OCI-LY1 (cell line): ENCODE measurements at regions not wholly inside any gene's neighbourhood (a gene's known extent, or its start where the extent isn't known, plus 50 kb on each side); places are given as distances from the start of the nearest gene placed in this dataset.

Experiments used
- H2AFZ ChIP-seq: fragments of 200-600 bp; sonication (generic), shearing (Covaris generic); 2 replicates; pipeline ENCODE4 v1.6.0; 2014; ENCODE audit warnings: antibody characterized with exemption, mild to moderate bottlenecking, low read length
- H3F3A ChIP-seq: fragments of 200-600 bp; sonication (generic), shearing (Covaris generic); 2 replicates; pipeline ENCODE4 v1.6.0; 2014; ENCODE audit warnings: mild to moderate bottlenecking, antibody characterized with exemption, low read length, moderate library complexity; ENCODE audit not compliant: insufficient read depth
- H3K27ac ChIP-seq: fragments of 200-600 bp; sonication (generic); 2 replicates; pipeline ENCODE4 v1.5.1; 2014; ENCODE audit warnings: low read length, mixed run types, mild to moderate bottlenecking, low read depth; ENCODE audit not compliant: poor library complexity, severe bottlenecking
- H3K27me3 ChIP-seq: fragments of 200-600 bp; sonication (generic); 2 replicates; pipeline ENCODE4 v1.6.0; 2014; ENCODE audit warnings: antibody characterized with exemption, mild to moderate bottlenecking, low read length, moderate library complexity; ENCODE audit not compliant: insufficient read depth
- H3K36me3 ChIP-seq: fragments of 200-600 bp; sonication (generic); 2 replicates; pipeline ENCODE4 v1.6.1; 2014; ENCODE audit warnings: mild to moderate bottlenecking, antibody characterized with exemption, low read length, moderate library complexity, mixed read lengths; ENCODE audit not compliant: insufficient read depth
- H3K4me1 ChIP-seq: fragments of 200-600 bp; sonication (generic); 2 replicates; pipeline ENCODE4 v1.5.1; 2014; ENCODE audit warnings: mild to moderate bottlenecking, low read length, moderate library complexity; ENCODE audit not compliant: insufficient read depth, severe bottlenecking
- H3K4me2 ChIP-seq: fragments of 200-600 bp; sonication (generic), shearing (Covaris generic); 2 replicates; pipeline ENCODE4 v1.6.1; 2014; ENCODE audit warnings: low read length
- H3K4me3 ChIP-seq: fragments of 200-600 bp; sonication (generic); 2 replicates; pipeline ENCODE4 v1.5.1; 2014; ENCODE audit warnings: low read length, low read depth, mild to moderate bottlenecking, mixed read lengths; ENCODE audit not compliant: poor library complexity, severe bottlenecking
- H3K79me2 ChIP-seq: fragments of 200-600 bp; shearing (Covaris generic); 2 replicates; pipeline ENCODE4 v1.6.1; 2016; ENCODE audit warnings: mixed run types, low read length, mixed read lengths; ENCODE audit not compliant: insufficient read depth
- H3K9ac ChIP-seq: fragments of 200-600 bp; sonication (generic), shearing (Covaris generic); 2 replicates; pipeline ENCODE4 v1.6.1; 2014; ENCODE audit warnings: mild to moderate bottlenecking, low read length, mixed read lengths
- H3K9me2 ChIP-seq: fragments of 200-600 bp; sonication (generic), shearing (Covaris generic); 2 replicates; pipeline ENCODE4 v1.6.1; 2014; ENCODE audit warnings: low read depth, mild to moderate bottlenecking, low read length, mixed read lengths
- H3K9me3 ChIP-seq: fragments of 200-600 bp; shearing (Covaris generic); 2 replicates; pipeline ENCODE4 v1.6.1; 2014; ENCODE audit warnings: low read length, mixed read lengths
- H4K20me1 ChIP-seq: fragments of 200-600 bp; sonication (generic), shearing (Covaris generic); 2 replicates; pipeline ENCODE4 v1.6.0; 2016; ENCODE audit warnings: mild to moderate bottlenecking, low read length; ENCODE audit not compliant: insufficient read depth
- EZH2 ChIP-seq: fragments of 200-600 bp; sonication (generic), shearing (Covaris generic); IDR thresholded peaks from 2 replicates; pipeline ENCODE4 v1.8.0; 2017; ENCODE audit warnings: borderline replicate concordance, mixed run types, mild to moderate bottlenecking, antibody characterized with exemption, low read length, moderate library complexity, mixed read lengths
- TF ChIP-seq, protein P1 (sequence below): fragments of 200-600 bp; sonication (generic), shearing (Covaris generic); IDR thresholded peaks from 2 replicates; pipeline ENCODE4 v1.5.1; 2017; ENCODE audit warnings: mild to moderate bottlenecking, antibody characterized with exemption, low read length, moderate library complexity, mixed read lengths

GRCh38 chr15:35695003-35695402, 149.0 kb upstream of the DPH6 start:
- Histone ChIP-seq H3K4me1 (no peaks in the 10 kb centered on the region), H4K20me1 (no peaks in the 10 kb centered on the region)

DNA sequence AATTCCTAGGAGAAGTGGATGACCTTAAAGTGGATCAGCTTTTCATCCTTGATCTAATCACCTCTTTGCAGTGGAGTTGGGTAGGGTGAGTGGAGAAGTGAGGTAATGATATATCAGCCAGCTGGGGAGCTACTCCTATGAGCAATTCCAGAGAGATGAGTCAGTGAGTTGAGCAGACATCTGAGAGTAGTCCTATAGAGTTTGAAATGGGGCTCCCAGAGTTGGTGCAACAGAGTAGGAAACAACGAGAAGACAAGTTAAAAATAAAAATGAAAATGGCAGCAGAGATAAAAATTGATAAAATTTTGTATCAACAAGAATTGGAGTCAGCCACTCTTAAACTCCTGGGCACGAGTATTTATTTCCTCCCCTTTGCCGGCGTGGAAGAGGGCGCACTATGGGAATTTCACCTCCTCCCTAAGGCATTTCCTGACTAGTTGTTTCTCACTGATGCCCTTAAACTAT, 150.8 kb upstream of the DPH6 start:
- Histone ChIP-seq H3K4me2 (no peak overlapping the region), H3F3A (no peaks in the 10 kb centered on the region), H3K9me3 (no peaks in the 10 kb centered on the region), H2AFZ (no peak overlapping the region), H4K20me1 (no peaks in the 10 kb centered on the region), H3K9me2 (no peaks in the 10 kb centered on the region), H3K9ac (no peak overlapping the region), H3K36me3 (no peaks in the 10 kb centered on the region), H3K79me2 (no peaks in the 10 kb centered on the region), H3K27me3 (no peaks in the 10 kb centered on the region), H3K27ac (no peak overlapping the region), H3K4me3 (no peak overlapping the region), H3K4me1 (no peaks in the 10 kb centered on the region)
- TF ChIP-seq, protein P1, sequence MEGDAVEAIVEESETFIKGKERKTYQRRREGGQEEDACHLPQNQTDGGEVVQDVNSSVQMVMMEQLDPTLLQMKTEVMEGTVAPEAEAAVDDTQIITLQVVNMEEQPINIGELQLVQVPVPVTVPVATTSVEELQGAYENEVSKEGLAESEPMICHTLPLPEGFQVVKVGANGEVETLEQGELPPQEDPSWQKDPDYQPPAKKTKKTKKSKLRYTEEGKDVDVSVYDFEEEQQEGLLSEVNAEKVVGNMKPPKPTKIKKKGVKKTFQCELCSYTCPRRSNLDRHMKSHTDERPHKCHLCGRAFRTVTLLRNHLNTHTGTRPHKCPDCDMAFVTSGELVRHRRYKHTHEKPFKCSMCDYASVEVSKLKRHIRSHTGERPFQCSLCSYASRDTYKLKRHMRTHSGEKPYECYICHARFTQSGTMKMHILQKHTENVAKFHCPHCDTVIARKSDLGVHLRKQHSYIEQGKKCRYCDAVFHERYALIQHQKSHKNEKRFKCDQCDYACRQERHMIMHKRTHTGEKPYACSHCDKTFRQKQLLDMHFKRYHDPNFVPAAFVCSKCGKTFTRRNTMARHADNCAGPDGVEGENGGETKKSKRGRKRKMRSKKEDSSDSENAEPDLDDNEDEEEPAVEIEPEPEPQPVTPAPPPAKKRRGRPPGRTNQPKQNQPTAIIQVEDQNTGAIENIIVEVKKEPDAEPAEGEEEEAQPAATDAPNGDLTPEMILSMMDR: no peak

More at GRCh38 chr15:35695003-35695402, 149.0 kb upstream of the DPH6 start:
- H3K27ac ChIP-seq: no peak overlapping the region
- no peaks in the 10 kb centered on the region for H3K36me3 ChIP-seq
- no peak overlapping the region for H3K9ac ChIP-seq
- H3K9me3 ChIP-seq: no peaks in the 10 kb centered on the region
- H3K27me3 ChIP-seq: no peaks in the 10 kb centered on the region
- H3F3A ChIP-seq: no peaks in the 10 kb centered on the region
- H3K79me2 ChIP-seq: no peaks in the 10 kb centered on the region
- H2AFZ ChIP-seq: no peak overlapping the region
- no peak overlapping the region for H3K4me3 ChIP-seq
- H3K9me2 ChIP-seq: no peaks in the 10 kb centered on the region
- TF ChIP-seq, protein P1: no peak
- TF ChIP-seq EZH2: no peak
- H3K4me2 ChIP-seq: no peak overlapping the region

- no peak overlapping the region for H3K9ac ChIP-seq
Measured at GRCh38 chr15:35697549-35698299, 151.8 kb upstream of the DPH6 start.

More at GRCh38 chr15:35697549-35698299, 151.8 kb upstream of the DPH6 start:
- Histone ChIP-seq H3K9me3 (no peaks in the 10 kb centered on the region), H3K4me3 (no peak overlapping the region), H4K20me1 (no peaks in the 10 kb centered on the region), H3K36me3 (no peaks in the 10 kb centered on the region), H3K4me1 (no peaks in the 10 kb centered on the region), H3K4me2 (no peak overlapping the region), H3K79me2 (no peaks in the 10 kb centered on the region), H3K27me3 (no peaks in the 10 kb centered on the region), H3K9me2 (no peaks in the 10 kb centered on the region), H3F3A (no peaks in the 10 kb centered on the region), H2AFZ (no peak overlapping the region), H3K27ac (no peak overlapping the region)
- no peak for TF ChIP-seq EZH2
- TF ChIP-seq, protein P1: no peak; the same call in 1 of the 2 replicates
